Activated CD4-positive, alpha-beta memory T cell treated with anti-CD3 and anti-CD28 coated beads for 36 hours (primary cell): ENCODE measurements at regions not wholly inside any gene's neighbourhood (a gene's known extent, or its start where the extent isn't known, plus 50 kb on each side); places are given as distances from the start of the nearest gene placed in this dataset.

Experiments used
- CTCF ChIA-PET: fragments of 350-600 bp; sonication (Branson Sonifier 250); formaldehyde crosslinking; loops from one replicate; lab custom pipeline; 2021; ENCODE audit warnings: antibody characterized with exemption, inconsistent platforms; lab: Charles Lee
- POLR2A ChIA-PET: fragments of 350-600 bp; sonication (Branson Sonifier 250); formaldehyde crosslinking; loops from one replicate; lab custom pipeline; 2021; ENCODE audit warnings: antibody characterized with exemption; lab: Charles Lee
- DNase-seq: peaks from one replicate; pipeline ENCODE4 v3.0.0-alpha.2; 2020
- H3K27ac Mint-ChIP-seq: one replicate; pipeline ENCODE4 v1.8.0; 2021; ENCODE audit warnings: mixed read lengths
- H3K27me3 Mint-ChIP-seq: one replicate; pipeline ENCODE4 v1.8.0; 2021; ENCODE audit warnings: mixed read lengths
- H3K36me3 Mint-ChIP-seq: one replicate; pipeline ENCODE4 v1.8.0; 2021; ENCODE audit warnings: mixed read lengths
- H3K4me1 Mint-ChIP-seq: one replicate; pipeline ENCODE4 v1.8.0; 2021; ENCODE audit warnings: low read depth, mixed read lengths
- H3K4me3 Mint-ChIP-seq: one replicate; pipeline ENCODE4 v1.8.0; 2021; ENCODE audit warnings: mild to moderate bottlenecking, mixed read lengths
- H3K9me3 Mint-ChIP-seq: one replicate; pipeline ENCODE4 v1.8.0; 2021; ENCODE audit warnings: mixed read lengths
- intact Hi-C: fragments of 100-400 bp; cut with micrococcal nuclease; formaldehyde crosslinking; loops from one replicate; pipeline ENCODE4 v1.15.1; 2023

GRCh38 chr5:4855880-4856279 is 284.2 kb upstream of the ADAMTS16 start:
- Mint-ChIP-seq H3K27me3 (no peaks in the 10 kb centered on the region), H3K36me3 (no peaks in the 10 kb centered on the region), H3K9me3 (peaks cover 2% of the 10 kb centered on the region), H3K27ac (no peak overlapping the region), H3K4me1 (no peaks in the 10 kb centered on the region), H3K4me3 (no peak overlapping the region)
- no peak for DNase-seq
- ChIA-PET CTCF (no interaction called here), POLR2A (no interaction called here)
- intact Hi-C loops: no loop called here

GRCh38 chr5:4857761-4858160 is 282.4 kb upstream of the ADAMTS16 start:
- no peak overlapping the region for H3K27ac Mint-ChIP-seq
- no peaks in the 10 kb centered on the region for H3K4me1 Mint-ChIP-seq
- ChIA-PET CTCF (no interaction called here), POLR2A (no interaction called here)
- no peaks in the 10 kb centered on the region for H3K27me3 Mint-ChIP-seq
- no peak overlapping the region for H3K4me3 Mint-ChIP-seq
- peaks cover 1% of the 10 kb centered on the region for H3K9me3 Mint-ChIP-seq
- intact Hi-C loops: no loop called here
- no peaks in the 10 kb centered on the region for H3K36me3 Mint-ChIP-seq
- no peak for DNase-seq

- Mint-ChIP-seq H3K4me3 (no peak overlapping the region), H3K4me1 (no peaks in the 10 kb centered on the region), H3K27me3 (no peaks in the 10 kb centered on the region), H3K36me3 (no peaks in the 10 kb centered on the region), H3K27ac (no peak overlapping the region), H3K9me3 (no peaks in the 10 kb centered on the region)
- no peak for DNase-seq
- intact Hi-C loops: no loop called here
- ChIA-PET CTCF (no interaction called here), POLR2A (no interaction called here)
Observed at GRCh38 chr5:4859500-4860235, 280.5 kb upstream of the ADAMTS16 start.

GRCh38 chr5:4860631-4861030 is 279.5 kb upstream of the ADAMTS16 start:
- intact Hi-C loops: no loop called here
- Mint-ChIP-seq H3K4me3 (no peak overlapping the region), H3K4me1 (no peaks in the 10 kb centered on the region)

GRCh38 chr5:4862500-4862899 is 277.6 kb upstream of the ADAMTS16 start:
- Mint-ChIP-seq H3K36me3 (no peaks in the 10 kb centered on the region), H3K27ac (no peak overlapping the region), H3K27me3 (no peaks in the 10 kb centered on the region), H3K4me3 (no peak overlapping the region), H3K4me1 (no peaks in the 10 kb centered on the region), H3K9me3 (peaks cover 6% of the 10 kb centered on the region)
- ChIA-PET CTCF (interaction anchor here (0.6 to 0.9 kb wide), 2 partner anchors 9 to 57 kb away, joined by 3 to 5 read pairs; no protein-coding TSS in a partner anchor), POLR2A (no interaction called here)
- intact Hi-C loops: no loop called here
- DNase-seq: no peak

More at GRCh38 chr5:4860631-4861030, 279.5 kb upstream of the ADAMTS16 start:
- ChIA-PET CTCF (no interaction called here), POLR2A (no interaction called here)
- DNase-seq: no peak
- no peaks in the 10 kb centered on the region for H3K27me3 Mint-ChIP-seq
- H3K27ac Mint-ChIP-seq: no peak overlapping the region
- no peaks in the 10 kb centered on the region for H3K36me3 Mint-ChIP-seq
- peaks cover 3% of the 10 kb centered on the region for H3K9me3 Mint-ChIP-seq

GRCh38 chr5:4866131-4866659 is 273.9 kb upstream of the ADAMTS16 start:
- H3K9me3 Mint-ChIP-seq: peaks cover 6% of the 10 kb centered on the region
- H3K36me3 Mint-ChIP-seq: no peaks in the 10 kb centered on the region
- ChIA-PET POLR2A (no interaction called here), CTCF (no interaction called here)
- no peak overlapping the region for H3K4me3 Mint-ChIP-seq
- H3K4me1 Mint-ChIP-seq: no peaks in the 10 kb centered on the region
- H3K27me3 Mint-ChIP-seq: no peaks in the 10 kb centered on the region
- H3K27ac Mint-ChIP-seq: no peak overlapping the region
- no peak for DNase-seq
- intact Hi-C loops: no loop called here

- H3K4me3 Mint-ChIP-seq: no peak overlapping the region
- peaks cover 6% of the 10 kb centered on the region for H3K9me3 Mint-ChIP-seq
- intact Hi-C loops: no loop called here
- ChIA-PET POLR2A (no interaction called here), CTCF (no interaction called here)
- H3K27ac Mint-ChIP-seq: no peak overlapping the region
- H3K27me3 Mint-ChIP-seq: no peaks in the 10 kb centered on the region
- no peak for DNase-seq
- no peaks in the 10 kb centered on the region for H3K36me3 Mint-ChIP-seq
- no peaks in the 10 kb centered on the region for H3K4me1 Mint-ChIP-seq
Observed at GRCh38 chr5:4866817-4867216, 273.3 kb upstream of the ADAMTS16 start.

- peak; percentile 52 for DNase-seq
- H3K36me3 Mint-ChIP-seq: no peaks in the 10 kb centered on the region
- no peaks in the 10 kb centered on the region for H3K27me3 Mint-ChIP-seq
- intact Hi-C loops: no loop called here
- POLR2A ChIA-PET: no interaction called here
- no peak overlapping the region for H3K27ac Mint-ChIP-seq
- peaks cover 6% of the 10 kb centered on the region for H3K9me3 Mint-ChIP-seq
- no peak overlapping the region for H3K4me3 Mint-ChIP-seq
- H3K4me1 Mint-ChIP-seq: no peaks in the 10 kb centered on the region
- CTCF ChIA-PET: interaction anchor here (0.7 to 1.2 kb wide), 5 partner anchors 8 to 106 kb away, joined by 3 to 6 read pairs (median 4); no protein-coding TSS in a partner anchor
Observed at GRCh38 chr5:4868140-4868735, 271.9 kb upstream of the ADAMTS16 start.

- H3K4me1 Mint-ChIP-seq: no peaks in the 10 kb centered on the region
- no peak overlapping the region for H3K27ac Mint-ChIP-seq
- no peak overlapping the region for H3K4me3 Mint-ChIP-seq
- H3K36me3 Mint-ChIP-seq: no peaks in the 10 kb centered on the region
- H3K27me3 Mint-ChIP-seq: no peaks in the 10 kb centered on the region
- no peaks in the 10 kb centered on the region for H3K9me3 Mint-ChIP-seq
- POLR2A ChIA-PET: no interaction called here
- DNase-seq: no peak
- intact Hi-C loops: no loop called here
- CTCF ChIA-PET: no interaction called here
Observed at GRCh38 chr5:4873652-4874051, 266.5 kb upstream of the ADAMTS16 start.

GRCh38 chr5:4874097-4874496 is 266.0 kb upstream of the ADAMTS16 start:
- ChIA-PET CTCF (no interaction called here), POLR2A (no interaction called here)
- no peak overlapping the region for H3K27ac Mint-ChIP-seq
- no peaks in the 10 kb centered on the region for H3K4me1 Mint-ChIP-seq
- H3K36me3 Mint-ChIP-seq: no peaks in the 10 kb centered on the region
- no peaks in the 10 kb centered on the region for H3K27me3 Mint-ChIP-seq
- H3K4me3 Mint-ChIP-seq: no peak overlapping the region
- H3K9me3 Mint-ChIP-seq: no peaks in the 10 kb centered on the region
- intact Hi-C loops: no loop called here
- DNase-seq: no peak

- POLR2A ChIA-PET: interaction anchor here (0.7 kb wide), 1 partner anchor 55 kb away, joined by 3 read pairs; no protein-coding TSS in a partner anchor
- Mint-ChIP-seq H3K27me3 (no peaks in the 10 kb centered on the region), H3K4me1 (no peaks in the 10 kb centered on the region), H3K9me3 (no peaks in the 10 kb centered on the region), H3K27ac (no peak overlapping the region), H3K4me3 (no peak overlapping the region), H3K36me3 (no peaks in the 10 kb centered on the region)
- no peak for DNase-seq
- intact Hi-C loops: loop anchor here (5.0 kb wide), 1 partner anchor 541 kb away; no protein-coding TSS in a partner anchor
- CTCF ChIA-PET: interaction anchor here (1.0 kb wide), 1 partner anchor 8 kb away, joined by 3 read pairs; no protein-coding TSS in a partner anchor
Observed at GRCh38 chr5:4875942-4876341, 264.2 kb upstream of the ADAMTS16 start.

- Mint-ChIP-seq H3K27ac (no peak overlapping the region), H3K36me3 (no peaks in the 10 kb centered on the region), H3K9me3 (no peaks in the 10 kb centered on the region), H3K4me3 (no peak overlapping the region), H3K4me1 (no peaks in the 10 kb centered on the region), H3K27me3 (no peaks in the 10 kb centered on the region)
- ChIA-PET CTCF (interaction anchor here (1.0 kb wide), 1 partner anchor 8 kb away, joined by 3 read pairs; no protein-coding TSS in a partner anchor), POLR2A (no interaction called here)
- DNase-seq: no peak
- intact Hi-C loops: loop anchor here (5.0 kb wide), 1 partner anchor 540 kb away; no protein-coding TSS in a partner anchor
Observed at GRCh38 chr5:4876804-4877203, 263.3 kb upstream of the ADAMTS16 start.
